ENCODE measurements at regions not wholly inside any gene's neighbourhood (a gene's known extent, or its start where the extent isn't known, plus 50 kb on each side); places are given as distances from the start of the nearest gene placed in this dataset.

DNA sequence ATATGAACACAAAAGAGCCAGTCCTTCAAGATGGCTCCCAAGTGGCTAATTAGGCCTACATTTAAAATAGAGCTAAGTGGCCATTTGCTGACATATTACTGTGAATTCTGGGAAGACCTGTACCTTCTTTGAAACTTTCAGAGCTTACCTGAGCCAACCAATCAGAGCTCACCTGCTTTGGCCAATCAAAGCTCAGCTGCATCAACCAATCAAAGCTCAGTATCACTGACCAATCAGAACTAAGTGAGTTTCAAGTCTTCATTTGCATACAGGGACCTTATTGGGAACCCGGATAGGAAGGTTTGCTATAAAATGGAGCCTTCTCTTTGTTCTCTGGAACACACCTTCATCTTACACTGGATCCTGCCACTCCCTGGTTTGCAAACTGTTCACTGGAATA is 63.7 kb downstream of the FOXL1 start:
- TF ChIP-seq, protein P1, sequence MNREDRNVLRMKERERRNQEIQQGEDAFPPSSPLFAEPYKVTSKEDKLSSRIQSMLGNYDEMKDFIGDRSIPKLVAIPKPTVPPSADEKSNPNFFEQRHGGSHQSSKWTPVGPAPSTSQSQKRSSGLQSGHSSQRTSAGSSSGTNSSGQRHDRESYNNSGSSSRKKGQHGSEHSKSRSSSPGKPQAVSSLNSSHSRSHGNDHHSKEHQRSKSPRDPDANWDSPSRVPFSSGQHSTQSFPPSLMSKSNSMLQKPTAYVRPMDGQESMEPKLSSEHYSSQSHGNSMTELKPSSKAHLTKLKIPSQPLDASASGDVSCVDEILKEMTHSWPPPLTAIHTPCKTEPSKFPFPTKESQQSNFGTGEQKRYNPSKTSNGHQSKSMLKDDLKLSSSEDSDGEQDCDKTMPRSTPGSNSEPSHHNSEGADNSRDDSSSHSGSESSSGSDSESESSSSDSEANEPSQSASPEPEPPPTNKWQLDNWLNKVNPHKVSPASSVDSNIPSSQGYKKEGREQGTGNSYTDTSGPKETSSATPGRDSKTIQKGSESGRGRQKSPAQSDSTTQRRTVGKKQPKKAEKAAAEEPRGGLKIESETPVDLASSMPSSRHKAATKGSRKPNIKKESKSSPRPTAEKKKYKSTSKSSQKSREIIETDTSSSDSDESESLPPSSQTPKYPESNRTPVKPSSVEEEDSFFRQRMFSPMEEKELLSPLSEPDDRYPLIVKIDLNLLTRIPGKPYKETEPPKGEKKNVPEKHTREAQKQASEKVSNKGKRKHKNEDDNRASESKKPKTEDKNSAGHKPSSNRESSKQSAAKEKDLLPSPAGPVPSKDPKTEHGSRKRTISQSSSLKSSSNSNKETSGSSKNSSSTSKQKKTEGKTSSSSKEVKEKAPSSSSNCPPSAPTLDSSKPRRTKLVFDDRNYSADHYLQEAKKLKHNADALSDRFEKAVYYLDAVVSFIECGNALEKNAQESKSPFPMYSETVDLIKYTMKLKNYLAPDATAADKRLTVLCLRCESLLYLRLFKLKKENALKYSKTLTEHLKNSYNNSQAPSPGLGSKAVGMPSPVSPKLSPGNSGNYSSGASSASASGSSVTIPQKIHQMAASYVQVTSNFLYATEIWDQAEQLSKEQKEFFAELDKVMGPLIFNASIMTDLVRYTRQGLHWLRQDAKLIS (CRISPR knock-in tag; IDR thresholded peaks at IDR 0.05; ENCODE audit: borderline replicate concordance): no peak
- no peak for TF ChIP-seq ATF1 (CRISPR knock-in tag; IDR thresholded peaks at IDR 0.05)
- TF ChIP-seq, protein P2, sequence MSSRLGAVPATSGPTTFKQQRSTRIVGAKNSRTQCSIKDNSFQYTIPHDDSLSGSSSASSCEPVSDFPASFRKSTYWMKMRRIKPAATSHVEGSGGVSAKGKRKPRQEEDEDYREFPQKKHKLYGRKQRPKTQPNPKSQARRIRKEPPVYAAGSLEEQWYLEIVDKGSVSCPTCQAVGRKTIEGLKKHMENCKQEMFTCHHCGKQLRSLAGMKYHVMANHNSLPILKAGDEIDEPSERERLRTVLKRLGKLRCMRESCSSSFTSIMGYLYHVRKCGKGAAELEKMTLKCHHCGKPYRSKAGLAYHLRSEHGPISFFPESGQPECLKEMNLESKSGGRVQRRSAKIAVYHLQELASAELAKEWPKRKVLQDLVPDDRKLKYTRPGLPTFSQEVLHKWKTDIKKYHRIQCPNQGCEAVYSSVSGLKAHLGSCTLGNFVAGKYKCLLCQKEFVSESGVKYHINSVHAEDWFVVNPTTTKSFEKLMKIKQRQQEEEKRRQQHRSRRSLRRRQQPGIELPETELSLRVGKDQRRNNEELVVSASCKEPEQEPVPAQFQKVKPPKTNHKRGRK (CRISPR knock-in tag; IDR thresholded peaks at IDR 0.05; ENCODE audit: borderline replicate concordance): no peak
- TF ChIP-seq, protein P3, sequence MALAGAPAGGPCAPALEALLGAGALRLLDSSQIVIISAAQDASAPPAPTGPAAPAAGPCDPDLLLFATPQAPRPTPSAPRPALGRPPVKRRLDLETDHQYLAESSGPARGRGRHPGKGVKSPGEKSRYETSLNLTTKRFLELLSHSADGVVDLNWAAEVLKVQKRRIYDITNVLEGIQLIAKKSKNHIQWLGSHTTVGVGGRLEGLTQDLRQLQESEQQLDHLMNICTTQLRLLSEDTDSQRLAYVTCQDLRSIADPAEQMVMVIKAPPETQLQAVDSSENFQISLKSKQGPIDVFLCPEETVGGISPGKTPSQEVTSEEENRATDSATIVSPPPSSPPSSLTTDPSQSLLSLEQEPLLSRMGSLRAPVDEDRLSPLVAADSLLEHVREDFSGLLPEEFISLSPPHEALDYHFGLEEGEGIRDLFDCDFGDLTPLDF (CRISPR knock-in tag; IDR thresholded peaks at IDR 0.05): no peak
- TF ChIP-seq, protein P4, sequence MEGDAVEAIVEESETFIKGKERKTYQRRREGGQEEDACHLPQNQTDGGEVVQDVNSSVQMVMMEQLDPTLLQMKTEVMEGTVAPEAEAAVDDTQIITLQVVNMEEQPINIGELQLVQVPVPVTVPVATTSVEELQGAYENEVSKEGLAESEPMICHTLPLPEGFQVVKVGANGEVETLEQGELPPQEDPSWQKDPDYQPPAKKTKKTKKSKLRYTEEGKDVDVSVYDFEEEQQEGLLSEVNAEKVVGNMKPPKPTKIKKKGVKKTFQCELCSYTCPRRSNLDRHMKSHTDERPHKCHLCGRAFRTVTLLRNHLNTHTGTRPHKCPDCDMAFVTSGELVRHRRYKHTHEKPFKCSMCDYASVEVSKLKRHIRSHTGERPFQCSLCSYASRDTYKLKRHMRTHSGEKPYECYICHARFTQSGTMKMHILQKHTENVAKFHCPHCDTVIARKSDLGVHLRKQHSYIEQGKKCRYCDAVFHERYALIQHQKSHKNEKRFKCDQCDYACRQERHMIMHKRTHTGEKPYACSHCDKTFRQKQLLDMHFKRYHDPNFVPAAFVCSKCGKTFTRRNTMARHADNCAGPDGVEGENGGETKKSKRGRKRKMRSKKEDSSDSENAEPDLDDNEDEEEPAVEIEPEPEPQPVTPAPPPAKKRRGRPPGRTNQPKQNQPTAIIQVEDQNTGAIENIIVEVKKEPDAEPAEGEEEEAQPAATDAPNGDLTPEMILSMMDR (IDR thresholded peaks at IDR 0.05): no peak
- TF ChIP-seq, protein P5, sequence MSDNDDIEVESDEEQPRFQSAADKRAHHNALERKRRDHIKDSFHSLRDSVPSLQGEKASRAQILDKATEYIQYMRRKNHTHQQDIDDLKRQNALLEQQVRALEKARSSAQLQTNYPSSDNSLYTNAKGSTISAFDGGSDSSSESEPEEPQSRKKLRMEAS (CRISPR knock-in tag; IDR thresholded peaks at IDR 0.05): no peak
- TF ChIP-seq, protein P6, sequence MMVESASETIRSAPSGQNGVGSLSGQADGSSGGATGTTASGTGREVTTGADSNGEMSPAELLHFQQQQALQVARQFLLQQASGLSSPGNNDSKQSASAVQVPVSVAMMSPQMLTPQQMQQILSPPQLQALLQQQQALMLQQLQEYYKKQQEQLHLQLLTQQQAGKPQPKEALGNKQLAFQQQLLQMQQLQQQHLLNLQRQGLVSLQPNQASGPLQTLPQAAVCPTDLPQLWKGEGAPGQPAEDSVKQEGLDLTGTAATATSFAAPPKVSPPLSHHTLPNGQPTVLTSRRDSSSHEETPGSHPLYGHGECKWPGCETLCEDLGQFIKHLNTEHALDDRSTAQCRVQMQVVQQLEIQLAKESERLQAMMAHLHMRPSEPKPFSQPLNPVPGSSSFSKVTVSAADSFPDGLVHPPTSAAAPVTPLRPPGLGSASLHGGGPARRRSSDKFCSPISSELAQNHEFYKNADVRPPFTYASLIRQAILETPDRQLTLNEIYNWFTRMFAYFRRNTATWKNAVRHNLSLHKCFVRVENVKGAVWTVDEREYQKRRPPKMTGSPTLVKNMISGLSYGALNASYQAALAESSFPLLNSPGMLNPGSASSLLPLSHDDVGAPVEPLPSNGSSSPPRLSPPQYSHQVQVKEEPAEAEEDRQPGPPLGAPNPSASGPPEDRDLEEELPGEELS (CRISPR knock-in tag; IDR thresholded peaks at IDR 0.05): no peak
- TF ChIP-seq, protein P7, sequence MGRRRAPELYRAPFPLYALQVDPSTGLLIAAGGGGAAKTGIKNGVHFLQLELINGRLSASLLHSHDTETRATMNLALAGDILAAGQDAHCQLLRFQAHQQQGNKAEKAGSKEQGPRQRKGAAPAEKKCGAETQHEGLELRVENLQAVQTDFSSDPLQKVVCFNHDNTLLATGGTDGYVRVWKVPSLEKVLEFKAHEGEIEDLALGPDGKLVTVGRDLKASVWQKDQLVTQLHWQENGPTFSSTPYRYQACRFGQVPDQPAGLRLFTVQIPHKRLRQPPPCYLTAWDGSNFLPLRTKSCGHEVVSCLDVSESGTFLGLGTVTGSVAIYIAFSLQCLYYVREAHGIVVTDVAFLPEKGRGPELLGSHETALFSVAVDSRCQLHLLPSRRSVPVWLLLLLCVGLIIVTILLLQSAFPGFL (CRISPR knock-in tag; IDR thresholded peaks at IDR 0.05; ENCODE audit: borderline replicate concordance): no peak
